Smooth muscle cell (in vitro differentiated cells): ENCODE measurements at regions not wholly inside any gene's neighbourhood (a gene's known extent, or its start where the extent isn't known, plus 50 kb on each side); places are given as distances from the start of the nearest gene placed in this dataset.

Experiments used
- DNase-seq: peaks from one replicate; lab custom pipeline; 2025; ENCODE audit not compliant: unreplicated experiment; lab: John Stamatoyannopoulos, UW
- H2AFZ ChIP-seq: fragments of 200-600 bp; sonication (generic); 2 replicates; pipeline ENCODE4 v1.6.0; 2016; ENCODE audit warnings: antibody characterized with exemption, low read depth, mild to moderate bottlenecking
- H3F3A ChIP-seq: fragments of 200-600 bp; sonication (generic); 2 replicates; pipeline ENCODE4 v1.6.0; 2017; ENCODE audit warnings: antibody characterized with exemption, low read depth
- H3K27ac ChIP-seq: fragments of 200-600 bp; sonication (generic); 2 replicates; pipeline ENCODE4 v1.5.1; 2016; ENCODE audit warnings: low read depth, mild to moderate bottlenecking
- H3K27me3 ChIP-seq: fragments of 200-600 bp; sonication (generic); 2 replicates; pipeline ENCODE4 v1.6.1; 2016; ENCODE audit warnings: low read depth, mild to moderate bottlenecking
- H3K36me3 ChIP-seq: fragments of 200-600 bp; sonication (generic); 2 replicates; pipeline ENCODE4 v1.5.1; 2016; ENCODE audit warnings: low read depth
- H3K4me1 ChIP-seq: fragments of 200-600 bp; sonication (generic); 2 replicates; pipeline ENCODE4 v1.5.1; 2016; ENCODE audit warnings: low read depth
- H3K4me2 ChIP-seq: fragments of 200-600 bp; sonication (generic); 2 replicates; pipeline ENCODE4 v1.6.0; 2016; ENCODE audit warnings: mild to moderate bottlenecking
- H3K4me3 ChIP-seq: fragments of 200-600 bp; sonication (generic); 2 replicates; pipeline ENCODE4 v1.5.1; 2016; ENCODE audit warnings: mild to moderate bottlenecking
- H3K79me2 ChIP-seq: fragments of 200-600 bp; sonication (generic); 2 replicates; pipeline ENCODE4 v1.6.0; 2016; ENCODE audit warnings: low read depth, mild to moderate bottlenecking
- H3K9ac ChIP-seq: fragments of 200-600 bp; sonication (generic); 2 replicates; pipeline ENCODE4 v1.6.0; 2016; ENCODE audit warnings: low read depth
- H3K9me3 ChIP-seq: fragments of 200-600 bp; sonication (generic); replicated peaks from 2 replicates; pipeline ENCODE4 v1.5.1; 2016; ENCODE audit warnings: low read depth
- H4K20me1 ChIP-seq: fragments of 200-600 bp; sonication (generic); 2 replicates; pipeline ENCODE4 v1.6.0; 2016; ENCODE audit warnings: low read depth
- WGBS: methylation state at CpG from one replicate; pipeline ENCODE4 v1.1.7; 2016; ENCODE audit warnings: low lambda C conversion rate; 5-methylcytosine and 5-hydroxymethylcytosine counted together
- TF ChIP-seq, protein P1 (sequence below): fragments of 200-600 bp; sonication (generic); IDR thresholded peaks from 2 replicates; pipeline ENCODE4 v1.5.1; 2017; ENCODE audit warnings: borderline replicate concordance, mild to moderate bottlenecking, antibody characterized with exemption; ENCODE audit not compliant: insufficient read depth, poor library complexity, severe bottlenecking

DNA sequence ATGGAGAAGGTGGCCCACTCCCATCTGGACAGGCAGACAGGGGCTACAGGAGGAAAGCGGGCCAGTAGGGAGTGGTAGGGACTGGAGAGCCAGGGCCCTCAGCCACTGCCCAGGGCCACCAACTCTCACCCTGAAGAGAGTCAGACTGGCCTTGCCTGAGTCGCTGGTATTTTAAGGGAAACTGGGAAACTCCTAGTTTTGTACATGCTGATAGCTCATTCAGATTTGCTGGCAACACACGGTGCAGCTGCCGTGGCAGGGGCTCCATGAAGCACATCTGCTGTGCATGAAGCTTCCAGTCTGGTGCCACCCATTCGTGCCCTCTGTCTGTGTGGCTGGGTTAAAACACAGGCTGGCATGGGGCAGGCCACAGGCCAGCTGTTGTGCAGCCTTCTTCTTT lies 137.3 kb upstream of the GLI2 start:
- Histone ChIP-seq H2AFZ (no peak overlapping the region), H3K9ac (no peak overlapping the region), H3K4me2 (no peak overlapping the region), H3K27ac (no peak overlapping the region), H4K20me1 (no peaks in the 10 kb centered on the region), H3K27me3 (peaks cover 7% of the 10 kb centered on the region), H3F3A (no peaks in the 10 kb centered on the region), H3K4me1 (peaks cover 12% of the 10 kb centered on the region), H3K36me3 (no peaks in the 10 kb centered on the region), H3K4me3 (no peak overlapping the region), H3K9me3 (no peaks in the 10 kb centered on the region), H3K79me2 (no peaks in the 10 kb centered on the region)
- 96% methylated on average over 5 of the region's 5 CpGs for WGBS
- no peak for DNase-seq
- TF ChIP-seq, protein P1, sequence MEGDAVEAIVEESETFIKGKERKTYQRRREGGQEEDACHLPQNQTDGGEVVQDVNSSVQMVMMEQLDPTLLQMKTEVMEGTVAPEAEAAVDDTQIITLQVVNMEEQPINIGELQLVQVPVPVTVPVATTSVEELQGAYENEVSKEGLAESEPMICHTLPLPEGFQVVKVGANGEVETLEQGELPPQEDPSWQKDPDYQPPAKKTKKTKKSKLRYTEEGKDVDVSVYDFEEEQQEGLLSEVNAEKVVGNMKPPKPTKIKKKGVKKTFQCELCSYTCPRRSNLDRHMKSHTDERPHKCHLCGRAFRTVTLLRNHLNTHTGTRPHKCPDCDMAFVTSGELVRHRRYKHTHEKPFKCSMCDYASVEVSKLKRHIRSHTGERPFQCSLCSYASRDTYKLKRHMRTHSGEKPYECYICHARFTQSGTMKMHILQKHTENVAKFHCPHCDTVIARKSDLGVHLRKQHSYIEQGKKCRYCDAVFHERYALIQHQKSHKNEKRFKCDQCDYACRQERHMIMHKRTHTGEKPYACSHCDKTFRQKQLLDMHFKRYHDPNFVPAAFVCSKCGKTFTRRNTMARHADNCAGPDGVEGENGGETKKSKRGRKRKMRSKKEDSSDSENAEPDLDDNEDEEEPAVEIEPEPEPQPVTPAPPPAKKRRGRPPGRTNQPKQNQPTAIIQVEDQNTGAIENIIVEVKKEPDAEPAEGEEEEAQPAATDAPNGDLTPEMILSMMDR = no peak

DNA sequence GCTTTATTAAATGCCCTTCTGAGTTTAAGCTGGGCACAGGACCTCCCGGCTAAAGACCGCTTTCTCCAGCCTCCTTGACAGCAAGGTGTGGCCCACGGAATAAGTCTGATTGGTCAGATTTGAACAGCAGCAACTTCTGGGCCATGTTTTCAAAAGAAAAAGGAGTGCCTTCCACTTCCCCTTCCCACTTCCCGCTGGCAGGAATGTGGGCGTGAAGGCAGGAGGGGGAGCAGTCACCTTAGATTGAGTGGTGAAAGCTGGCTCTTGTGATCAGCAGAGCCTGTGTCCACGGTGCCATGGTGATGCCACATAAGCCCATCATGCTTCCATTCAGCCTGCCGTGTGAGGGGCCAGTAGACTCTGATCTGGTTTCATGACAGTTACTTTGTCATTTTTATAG lies 136.6 kb upstream of the GLI2 start:
- Histone ChIP-seq H3K4me1 (peaks cover 12% of the 10 kb centered on the region), H3K4me3 (no peak overlapping the region), H3K9ac (no peak overlapping the region), H3F3A (no peaks in the 10 kb centered on the region), H3K27ac (no peak overlapping the region), H3K79me2 (no peaks in the 10 kb centered on the region), H3K27me3 (peaks cover 4% of the 10 kb centered on the region), H2AFZ (no peak overlapping the region), H3K36me3 (no peaks in the 10 kb centered on the region), H3K4me2 (no peak overlapping the region), H3K9me3 (no peaks in the 10 kb centered on the region), H4K20me1 (no peaks in the 10 kb centered on the region)
- no peak for DNase-seq
- TF ChIP-seq, protein P1 = no peak
- WGBS = 92% methylated on average over 7 of the region's 7 CpGs

- TF ChIP-seq, protein P1 = no peak
- Histone ChIP-seq H3K36me3 (no peaks in the 10 kb centered on the region), H3K9ac (no peak overlapping the region), H3K9me3 (no peaks in the 10 kb centered on the region), H3K4me1 (peaks cover 12% of the 10 kb centered on the region), H2AFZ (no peak overlapping the region), H3K27ac (no peak overlapping the region), H3K27me3 (peaks cover under 1% of the 10 kb centered on the region), H3K79me2 (no peaks in the 10 kb centered on the region), H3K4me2 (no peak overlapping the region), H3F3A (no peaks in the 10 kb centered on the region), H3K4me3 (no peak overlapping the region), H4K20me1 (no peaks in the 10 kb centered on the region)
- no peak for DNase-seq
- WGBS = 80% methylated on average over 7 of the region's 7 CpGs
Measured at GRCh38 chr2:120599656-120600055, 136.0 kb upstream of the GLI2 start.

DNA sequence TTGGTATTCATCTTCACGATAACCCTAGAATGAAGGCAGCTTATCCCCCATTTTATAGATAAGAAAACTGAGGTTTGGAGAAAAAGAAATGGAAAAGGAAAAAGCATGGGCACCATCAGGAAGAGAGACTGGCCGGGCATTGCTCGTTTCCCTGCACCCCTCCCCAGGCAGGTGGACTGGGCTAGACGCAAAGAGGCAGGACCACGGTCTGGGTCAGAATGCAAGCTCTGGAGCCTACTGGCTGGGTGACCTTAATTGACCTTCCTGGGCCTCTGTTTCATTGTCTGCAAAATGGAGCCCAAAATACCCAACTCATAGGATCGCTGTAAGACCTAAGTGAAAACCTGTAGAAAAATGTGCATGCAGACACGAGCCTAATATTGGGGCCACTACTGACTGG lies 135.3 kb upstream of the GLI2 start:
- Histone ChIP-seq H3K36me3 (no peaks in the 10 kb centered on the region), H3K4me1 (peaks cover 12% of the 10 kb centered on the region), H3K27me3 (no peaks in the 10 kb centered on the region), H3K9ac (no peak overlapping the region), H3K27ac (no peak overlapping the region), H3K9me3 (no peaks in the 10 kb centered on the region), H4K20me1 (no peaks in the 10 kb centered on the region), H2AFZ (no peak overlapping the region), H3K4me2 (no peak overlapping the region), H3K79me2 (no peaks in the 10 kb centered on the region), H3F3A (no peaks in the 10 kb centered on the region), H3K4me3 (no peak overlapping the region)
- TF ChIP-seq, protein P1 = no peak
- DNase-seq = no peak
- 95% methylated on average over 7 of the region's 7 CpGs for WGBS
